ENCODE measurements at regions not wholly inside any gene's neighbourhood (a gene's known extent, or its start where the extent isn't known, plus 50 kb on each side); places are given as distances from the start of the nearest gene placed in this dataset.

DNA sequence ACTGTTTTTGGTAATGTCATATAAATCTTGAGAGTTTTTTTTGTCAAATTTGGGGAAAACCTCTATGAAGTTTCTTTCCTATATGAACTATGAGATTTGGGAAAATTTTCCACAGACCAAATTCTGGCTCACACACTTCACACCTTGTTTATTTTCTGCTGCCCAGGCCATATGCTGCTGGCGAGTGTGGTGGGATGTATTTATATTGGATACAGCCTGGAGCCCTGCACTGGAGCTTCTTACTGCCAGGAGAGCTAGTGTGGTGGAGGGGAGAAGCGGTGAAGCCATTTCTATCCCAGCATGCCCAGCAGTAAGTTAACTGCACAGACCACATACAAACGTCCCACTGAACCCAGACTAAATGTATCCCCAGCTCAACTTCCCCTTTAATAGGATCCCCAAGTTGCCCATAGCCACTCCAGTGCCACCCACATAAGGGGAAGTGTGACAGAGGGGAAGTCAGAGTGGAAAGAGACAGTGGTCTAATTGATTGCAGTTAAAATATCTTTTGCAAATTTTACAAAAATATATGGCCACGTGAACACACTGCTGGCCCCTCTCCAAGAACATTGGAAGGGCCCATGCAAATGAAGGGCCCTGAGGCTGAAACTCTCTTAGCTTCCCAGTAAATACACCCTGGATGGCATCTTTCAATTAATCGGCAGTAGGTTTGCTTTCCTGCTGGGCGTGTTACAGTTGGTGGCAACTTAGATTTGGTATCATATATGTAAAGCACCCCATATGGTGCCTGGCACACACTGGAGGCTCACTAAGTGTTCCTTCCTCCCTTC is 146.6 kb upstream of the ITGA6 start:
- Histone ChIP-seq H3F3A (replicated peaks; ENCODE audit: insufficient read depth) (peaks cover 20% of the 10 kb centered on the region), H3K9me2 (no peaks in the 10 kb centered on the region), H3K4me1 (ENCODE audit: control insufficient read depth in 1 of 2, insufficient read depth in 2 of 2, low read depth in 1 of 2, low read length in 1 of 2) (peaks cover 0 to 22% of the 10 kb centered on the region in 2 experiments; a peak in 3 of 4 replicates), H3K36me3 (replicated peaks in 1 of 2; ENCODE audit: control insufficient read depth in 1 of 2, insufficient read depth in 2 of 2, low read length in 1 of 2) (no peaks in the 10 kb centered on the region), H3K27me3 (ENCODE audit: insufficient read depth) (no peaks in the 10 kb centered on the region), H3K4me2 (no peak overlapping the region), H2AFZ (ENCODE audit: low read depth) (no peak overlapping the region), H4K20me1 (ENCODE audit: insufficient read depth) (no peaks in the 10 kb centered on the region), H3K79me2 (ENCODE audit: insufficient read depth) (no peaks in the 10 kb centered on the region), H3K4me3 (ENCODE audit: low read depth in 2 of 2, low read length in 1 of 2) (no peak overlapping the region), H3K27ac (ENCODE audit: low read depth in 2 of 2, low read length in 1 of 2) (no peak overlapping the region), H3K9ac (no peak overlapping the region), H3K9me3 (0 out of 2 replicates have a peak, but pooled peaks cover 3% of the 10 kb centered on the region)
- no peak for DNase-seq
- ChIA-PET CTCF (interaction anchor here (1.0 kb wide), 1 partner anchor 181 kb away, joined by 4 read pairs; no protein-coding TSS in a partner anchor), POLR2A (interaction anchor here (0.6 kb wide), 1 partner anchor 99 kb away, joined by 3 read pairs; no protein-coding TSS in a partner anchor)
- WGBS (ENCODE audit: low lambda C conversion rate) = 75% methylated on average over 6 of the region's 6 CpGs
- no peak for TF ChIP-seq GATA2 (CRISPR knock-in tag; IDR thresholded peaks at IDR 0.05)
- TF ChIP-seq, protein P1, sequence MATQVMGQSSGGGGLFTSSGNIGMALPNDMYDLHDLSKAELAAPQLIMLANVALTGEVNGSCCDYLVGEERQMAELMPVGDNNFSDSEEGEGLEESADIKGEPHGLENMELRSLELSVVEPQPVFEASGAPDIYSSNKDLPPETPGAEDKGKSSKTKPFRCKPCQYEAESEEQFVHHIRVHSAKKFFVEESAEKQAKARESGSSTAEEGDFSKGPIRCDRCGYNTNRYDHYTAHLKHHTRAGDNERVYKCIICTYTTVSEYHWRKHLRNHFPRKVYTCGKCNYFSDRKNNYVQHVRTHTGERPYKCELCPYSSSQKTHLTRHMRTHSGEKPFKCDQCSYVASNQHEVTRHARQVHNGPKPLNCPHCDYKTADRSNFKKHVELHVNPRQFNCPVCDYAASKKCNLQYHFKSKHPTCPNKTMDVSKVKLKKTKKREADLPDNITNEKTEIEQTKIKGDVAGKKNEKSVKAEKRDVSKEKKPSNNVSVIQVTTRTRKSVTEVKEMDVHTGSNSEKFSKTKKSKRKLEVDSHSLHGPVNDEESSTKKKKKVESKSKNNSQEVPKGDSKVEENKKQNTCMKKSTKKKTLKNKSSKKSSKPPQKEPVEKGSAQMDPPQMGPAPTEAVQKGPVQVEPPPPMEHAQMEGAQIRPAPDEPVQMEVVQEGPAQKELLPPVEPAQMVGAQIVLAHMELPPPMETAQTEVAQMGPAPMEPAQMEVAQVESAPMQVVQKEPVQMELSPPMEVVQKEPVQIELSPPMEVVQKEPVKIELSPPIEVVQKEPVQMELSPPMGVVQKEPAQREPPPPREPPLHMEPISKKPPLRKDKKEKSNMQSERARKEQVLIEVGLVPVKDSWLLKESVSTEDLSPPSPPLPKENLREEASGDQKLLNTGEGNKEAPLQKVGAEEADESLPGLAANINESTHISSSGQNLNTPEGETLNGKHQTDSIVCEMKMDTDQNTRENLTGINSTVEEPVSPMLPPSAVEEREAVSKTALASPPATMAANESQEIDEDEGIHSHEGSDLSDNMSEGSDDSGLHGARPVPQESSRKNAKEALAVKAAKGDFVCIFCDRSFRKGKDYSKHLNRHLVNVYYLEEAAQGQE (IDR thresholded peaks at IDR 0.05; ENCODE audit: low read depth, low read length) = no peak
- TF ChIP-seq RAD21 (IDR thresholded peaks at IDR 0.05; ENCODE audit: low read length) = no peak
- TF ChIP-seq POLR2AphosphoS5 (IDR thresholded peaks at IDR 0.05; ENCODE audit: low read depth, low read length) = no peak
- no peak for TF ChIP-seq TCF12 (IDR thresholded peaks at IDR 0.05)
- TF ChIP-seq TEAD4 (IDR thresholded peaks at IDR 0.05; ENCODE audit: borderline replicate concordance, insufficient read depth) = no peak
- no peak for TF ChIP-seq CHD2 (IDR thresholded peaks at IDR 0.05; ENCODE audit: low read length, partially characterized antibody)
- TF ChIP-seq NRF1 (IDR thresholded peaks at IDR 0.05; ENCODE audit: low read depth, low read length) = no peak
- TF ChIP-seq EP300 (IDR thresholded peaks at IDR 0.05; ENCODE audit: borderline replicate concordance in 1 of 2, low read depth in 1 of 2, low read length in 1 of 2) = no peak
- no peak for TF ChIP-seq MEF2A (IDR thresholded peaks at IDR 0.05; ENCODE audit: borderline replicate concordance, low read depth)
- TF ChIP-seq, protein P2, sequence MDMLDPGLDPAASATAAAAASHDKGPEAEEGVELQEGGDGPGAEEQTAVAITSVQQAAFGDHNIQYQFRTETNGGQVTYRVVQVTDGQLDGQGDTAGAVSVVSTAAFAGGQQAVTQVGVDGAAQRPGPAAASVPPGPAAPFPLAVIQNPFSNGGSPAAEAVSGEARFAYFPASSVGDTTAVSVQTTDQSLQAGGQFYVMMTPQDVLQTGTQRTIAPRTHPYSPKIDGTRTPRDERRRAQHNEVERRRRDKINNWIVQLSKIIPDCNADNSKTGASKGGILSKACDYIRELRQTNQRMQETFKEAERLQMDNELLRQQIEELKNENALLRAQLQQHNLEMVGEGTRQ (IDR thresholded peaks at IDR 0.05; ENCODE audit: borderline replicate concordance, low read depth, low read length) = no peak
- TF ChIP-seq MXI1 (IDR thresholded peaks at IDR 0.05; ENCODE audit: low read depth, low read length) = no peak
- TF ChIP-seq TAF1 (IDR thresholded peaks at IDR 0.05; ENCODE audit: borderline replicate concordance, low read depth, low read length) = no peak
- no peak for TF ChIP-seq ELF1 (IDR thresholded peaks at IDR 0.05)
- TF ChIP-seq JUND (IDR thresholded peaks at IDR 0.05) = no peak
- no peak for TF ChIP-seq EZH2phosphoT487 (IDR thresholded peaks at IDR 0.05; ENCODE audit: borderline replicate concordance, low read depth)
- no peak for TF ChIP-seq YY1 (IDR thresholded peaks at IDR 0.05; ENCODE audit: low read depth)
- TF ChIP-seq FOXM1 (IDR thresholded peaks at IDR 0.05; ENCODE audit: low read depth) = no peak
